ENCODE measurements at regions not wholly inside any gene's neighbourhood (a gene's known extent, or its start where the extent isn't known, plus 50 kb on each side); places are given as distances from the start of the nearest gene placed in this dataset.
"Not testable (repeated sequence)": the region's sequence is repeated elsewhere in the genome, so short reads cannot be mapped to it uniquely, and the experiment has no call there.

GRCh38 chr22:34798605-34799004, 267.4 kb upstream of the ISX start:
- DNase-seq (ENCODE audit: low read depth in 4 of 4, low spot score in 3 of 4) = peak in 3 of 4 donors; percentile 53 to 70 (median 58)

GRCh38 chr22:34800260-34800980, 265.5 kb upstream of the ISX start:
- DNase-seq (ENCODE audit: low read depth in 4 of 4, low spot score in 3 of 4) = peak; percentile 66 to 90 (median 81)

- no peak for DNase-seq (ENCODE audit: low read depth in 4 of 4, low spot score in 3 of 4)
These were observed 264.7 kb upstream of the ISX start for GRCh38 chr22:34801221-34801620.

GRCh38 chr22:34804091-34804490, 261.9 kb upstream of the ISX start:
- DNase-seq (ENCODE audit: low read depth in 4 of 4, low spot score in 3 of 4) = no peak

GRCh38 chr22:34804604-34805003, 261.4 kb upstream of the ISX start:
- no peak for DNase-seq (ENCODE audit: low read depth in 4 of 4, low spot score in 3 of 4)

- no peak for DNase-seq (ENCODE audit: low read depth in 4 of 4, low spot score in 3 of 4)
These were observed 260.2 kb upstream of the ISX start for GRCh38 chr22:34805771-34806170.

GRCh38 chr22:34808618-34809017, 257.3 kb upstream of the ISX start:
- no peak for DNase-seq (ENCODE audit: low read depth in 4 of 4, low spot score in 3 of 4)

GRCh38 chr22:34812631-34813030, 253.3 kb upstream of the ISX start:
- no peak for DNase-seq (ENCODE audit: low read depth in 4 of 4, low spot score in 3 of 4)

GRCh38 chr22:34814260-34815025, 251.5 kb upstream of the ISX start:
- DNase-seq (ENCODE audit: low read depth in 4 of 4, low spot score in 3 of 4) = no peak

GRCh38 chr22:34829485-34829884, 236.5 kb upstream of the ISX start:
- no peak for DNase-seq (ENCODE audit: low read depth in 4 of 4, low spot score in 3 of 4)

GRCh38 chr22:34834059-34834458, 231.9 kb upstream of the ISX start:
- DNase-seq (ENCODE audit: low read depth in 4 of 4, low spot score in 3 of 4) = no peak

GRCh38 chr22:34834541-34834940, 231.4 kb upstream of the ISX start:
- not testable (repeated sequence) for DNase-seq (ENCODE audit: low read depth in 4 of 4, low spot score in 3 of 4)

GRCh38 chr22:34841331-34841771, 224.6 kb upstream of the ISX start:
- DNase-seq (ENCODE audit: low read depth in 4 of 4, low spot score in 3 of 4) = no peak

GRCh38 chr22:34841911-34842310, 224.0 kb upstream of the ISX start:
- no peak for DNase-seq (ENCODE audit: low read depth in 4 of 4, low spot score in 3 of 4)

GRCh38 chr22:34842630-34843029, 223.3 kb upstream of the ISX start:
- DNase-seq (ENCODE audit: low read depth in 4 of 4, low spot score in 3 of 4) = no peak

- DNase-seq (ENCODE audit: low read depth in 4 of 4, low spot score in 3 of 4) = not testable (repeated sequence)
These were observed 222.2 kb upstream of the ISX start for GRCh38 chr22:34843743-34844142.

- DNase-seq (ENCODE audit: low read depth in 4 of 4, low spot score in 3 of 4) = no peak
These were observed 220.6 kb upstream of the ISX start for GRCh38 chr22:34845391-34845790.

GRCh38 chr22:34847072-34847471, 218.9 kb upstream of the ISX start:
- DNase-seq (ENCODE audit: low read depth in 4 of 4, low spot score in 3 of 4) = no peak

GRCh38 chr22:34849965-34850364, 216.0 kb upstream of the ISX start:
- no peak for DNase-seq (ENCODE audit: low read depth in 4 of 4, low spot score in 3 of 4)

GRCh38 chr22:34851918-34852662, 213.9 kb upstream of the ISX start:
- DNase-seq (ENCODE audit: low read depth in 4 of 4, low spot score in 3 of 4) = no peak

GRCh38 chr22:34855471-34855870, 210.5 kb upstream of the ISX start:
- no peak for DNase-seq (ENCODE audit: low read depth in 4 of 4, low spot score in 3 of 4)

Measured in right renal pelvis (tissue), 4 donors.